ENCODE measurements at regions not wholly inside any gene's neighbourhood (a gene's known extent, or its start where the extent isn't known, plus 50 kb on each side); places are given as distances from the start of the nearest gene placed in this dataset.

DNA sequence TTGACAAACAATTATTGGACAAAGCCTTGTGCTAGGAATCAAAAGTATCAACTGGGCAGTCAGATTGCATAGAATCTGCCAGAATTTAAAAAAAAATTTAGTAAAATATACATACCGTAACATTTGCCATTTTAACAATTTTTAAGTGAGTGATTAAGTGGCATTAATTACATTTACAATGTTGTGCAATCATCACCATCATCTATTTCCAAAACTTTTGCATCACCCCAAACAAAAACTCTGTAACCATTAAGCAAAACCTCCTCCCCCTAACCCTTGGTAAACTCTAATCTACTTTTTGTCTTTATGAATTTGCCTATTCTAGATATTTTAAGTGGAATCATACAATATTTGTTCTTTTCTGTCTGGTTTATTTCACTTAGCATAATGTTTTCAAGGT, 182.8 kb downstream of the LMO4 start:
- no peak for DNase-seq

GRCh38 chr1:87512431-87512830, 183.8 kb downstream of the LMO4 start:
- no peak for DNase-seq

GRCh38 chr1:87513255-87513654, 184.6 kb downstream of the LMO4 start:
- no peak for DNase-seq

- no peak for DNase-seq
Observed at GRCh38 chr1:87513966-87514660, 185.4 kb downstream of the LMO4 start.

- no peak for DNase-seq
Observed at GRCh38 chr1:87515781-87516180, 187.1 kb downstream of the LMO4 start.

DNA sequence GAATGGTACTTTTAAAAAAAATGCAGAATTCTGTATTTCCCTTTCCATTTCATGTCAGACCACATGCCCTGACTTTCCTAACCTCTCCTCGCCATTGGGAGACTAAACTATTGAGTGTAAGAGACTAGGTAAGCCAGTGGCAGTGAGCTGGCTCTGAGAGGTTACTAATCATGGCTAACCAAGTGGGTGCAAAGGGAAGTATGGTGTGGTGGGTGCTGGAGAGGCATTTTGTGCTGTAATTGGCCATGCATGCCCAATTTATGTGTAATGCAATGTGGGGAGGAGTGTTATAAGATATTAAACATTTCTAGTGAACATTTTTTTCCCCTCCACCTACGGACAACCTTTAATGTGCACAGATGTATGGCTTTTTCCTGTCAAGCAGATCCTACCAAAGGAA, 190.1 kb downstream of the LMO4 start:
- DNase-seq, result no peak

- no peak for DNase-seq
Observed at GRCh38 chr1:87521452-87521851, 192.8 kb downstream of the LMO4 start.

- no peak for DNase-seq
Observed at GRCh38 chr1:87523466-87523865, 194.8 kb downstream of the LMO4 start.

DNA sequence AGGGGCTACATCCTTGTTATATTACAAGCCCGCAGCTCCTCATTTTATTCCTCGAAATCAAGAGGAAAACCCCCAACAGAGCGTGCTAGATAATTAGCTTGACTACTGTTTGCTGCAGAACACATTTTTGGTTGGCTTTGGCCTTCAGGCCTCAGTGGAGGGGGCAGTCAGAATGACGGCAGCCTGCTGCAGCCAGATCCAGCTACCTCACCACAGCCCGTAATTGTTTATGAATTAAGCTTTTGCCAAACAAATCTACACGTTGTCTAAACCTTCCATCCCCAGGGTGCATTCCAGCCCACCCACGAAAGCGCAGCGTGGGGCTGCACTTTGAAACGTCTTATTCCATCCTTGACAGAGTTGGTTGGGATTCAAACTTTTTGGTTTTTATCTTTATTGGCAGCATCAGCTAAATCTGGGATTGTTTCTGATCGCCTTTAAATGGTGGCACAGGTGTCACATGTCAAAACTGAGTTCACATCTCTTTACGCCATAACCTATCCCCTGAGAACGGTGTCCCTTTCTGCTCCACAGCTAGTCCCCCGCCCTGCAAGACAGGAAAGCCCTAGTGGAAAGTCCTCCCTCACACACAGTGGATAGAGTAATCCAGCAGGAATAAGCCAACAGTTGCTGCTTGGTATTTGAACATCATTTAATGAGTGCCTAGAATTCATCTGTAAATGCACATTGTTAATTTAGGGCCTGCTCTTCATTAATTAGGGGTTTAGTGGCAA, 195.5 kb downstream of the LMO4 start:
- no peak for DNase-seq

DNA sequence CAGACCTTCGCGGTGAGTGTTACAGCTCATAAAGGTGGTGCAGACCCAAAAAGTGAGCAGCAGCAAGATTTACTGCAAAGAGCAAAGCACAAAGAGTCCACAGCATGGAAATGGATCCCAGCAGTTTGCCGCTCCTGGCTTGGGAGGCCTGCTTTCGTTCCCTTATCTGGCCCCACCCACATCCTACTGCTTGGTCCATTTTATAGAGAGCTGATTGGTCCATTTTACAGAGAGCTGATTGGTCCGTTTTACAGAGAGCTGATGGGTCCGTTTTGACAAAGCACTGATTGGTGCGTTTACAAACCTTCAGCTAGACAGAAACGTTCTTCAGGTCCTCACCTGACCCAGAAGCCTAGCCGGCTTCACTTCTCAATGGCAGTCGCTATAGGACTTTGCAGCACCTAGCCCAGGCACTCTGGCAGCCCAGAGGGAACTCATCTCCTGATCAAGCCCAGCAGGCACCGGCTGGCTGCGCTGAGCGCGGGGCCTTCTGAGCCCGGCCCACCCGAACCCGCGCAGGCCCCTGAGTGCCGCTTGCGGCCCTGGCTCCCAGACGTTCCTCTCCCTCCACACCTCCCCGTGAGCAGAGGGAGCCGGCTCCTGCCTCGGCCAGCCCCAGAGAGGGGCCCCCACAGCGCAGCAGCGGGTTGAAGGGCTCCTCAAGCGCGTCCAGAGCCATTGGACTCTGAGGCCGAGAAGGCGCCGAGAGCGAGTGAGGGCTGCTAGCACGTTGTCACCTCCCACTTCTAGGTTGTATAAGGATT, 200.3 kb downstream of the LMO4 start:
- no peak for DNase-seq

GRCh38 chr1:87530042-87530807, 201.5 kb downstream of the LMO4 start:
- DNase-seq, result no peak

GRCh38 chr1:87535551-87535950, 206.9 kb downstream of the LMO4 start:
- DNase-seq, result no peak

DNA sequence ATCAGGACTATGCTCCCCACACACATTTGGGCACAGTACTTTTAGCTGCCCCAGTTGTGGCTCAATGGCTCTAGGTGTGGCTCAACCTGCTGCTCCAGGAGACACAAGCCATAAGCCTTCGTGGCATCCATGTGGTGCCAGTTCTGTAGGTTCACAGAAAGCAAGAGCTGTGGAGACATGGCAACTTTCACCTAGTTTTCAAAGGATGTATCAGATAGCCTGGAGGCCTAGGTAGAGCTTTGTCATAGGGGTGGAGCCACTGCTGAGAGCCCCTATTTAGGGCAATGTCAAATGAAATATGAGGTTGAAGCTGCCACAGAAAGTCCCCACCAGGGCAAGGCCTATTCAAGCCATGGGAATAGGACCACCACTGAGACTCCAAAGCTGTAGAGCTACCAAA, 210.5 kb downstream of the LMO4 start:
- DNase-seq, result no peak

GRCh38 chr1:87542697-87543096, 214.0 kb downstream of the LMO4 start:
- DNase-seq, result no peak

DNA sequence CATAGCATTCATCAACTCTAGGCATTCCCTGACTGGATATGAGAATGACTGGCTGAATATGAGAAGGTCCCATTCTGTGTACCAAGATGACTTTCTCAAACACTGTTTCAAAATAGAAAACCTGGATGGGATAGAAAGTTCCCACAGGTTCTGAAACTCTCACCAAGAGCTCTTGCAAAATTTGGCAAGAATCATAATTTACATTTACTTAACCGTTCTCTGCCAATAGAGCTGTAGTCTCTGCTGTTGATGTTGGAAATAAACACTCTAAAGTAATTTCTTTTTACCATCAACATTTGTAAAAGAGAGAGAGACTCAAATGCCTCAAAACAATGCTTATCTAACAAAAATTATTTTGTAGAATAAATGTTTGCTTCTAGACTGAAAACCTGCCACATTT, 221.1 kb downstream of the LMO4 start:
- DNase-seq, result no peak

DNA sequence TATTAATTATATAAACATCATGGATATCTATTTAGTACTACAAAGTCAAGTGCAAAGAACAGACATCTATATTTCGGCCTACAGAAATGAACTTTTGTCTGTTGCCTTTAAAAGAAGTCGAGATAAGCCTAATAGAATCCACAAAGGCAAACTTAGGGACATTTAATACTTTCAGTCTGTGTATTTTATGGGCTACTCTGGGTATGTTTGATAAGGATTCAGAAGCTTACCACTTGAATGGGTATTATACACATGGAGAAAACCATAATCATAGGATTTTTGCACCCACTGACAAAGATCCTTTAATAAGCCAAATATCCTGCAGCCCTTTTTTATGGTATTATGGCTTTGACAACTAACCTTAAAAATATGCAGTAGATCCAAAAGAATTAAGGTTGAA, 224.8 kb downstream of the LMO4 start:
- DNase-seq, result no peak

GRCh38 chr1:87555366-87555765, 226.7 kb downstream of the LMO4 start:
- no peak for DNase-seq

GRCh38 chr1:87556326-87556725, 227.6 kb downstream of the LMO4 start:
- DNase-seq, result no peak

- DNase-seq, result no peak
Observed at GRCh38 chr1:87558921-87559320, 230.2 kb downstream of the LMO4 start.

DNA sequence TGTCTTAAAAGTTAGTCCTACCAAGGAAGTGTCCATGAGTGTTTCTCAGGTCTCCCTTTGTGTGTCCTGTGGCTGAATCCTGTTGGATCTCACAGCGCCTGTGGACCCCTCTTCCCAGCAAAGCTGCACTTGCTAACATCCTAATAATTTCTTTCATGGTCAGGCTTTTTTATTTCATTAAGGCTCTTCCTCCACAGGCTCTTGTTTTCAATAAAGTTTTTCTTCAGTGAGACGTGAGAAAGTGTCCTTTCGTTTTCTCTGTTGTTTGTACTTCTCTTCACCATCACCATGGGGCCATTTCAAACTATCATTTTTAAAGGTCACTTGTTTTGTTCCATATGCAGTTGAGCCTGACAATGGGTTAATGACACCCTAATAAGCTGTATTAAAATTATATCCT, 231.5 kb downstream of the LMO4 start:
- no peak for DNase-seq

GRCh38 chr1:87560601-87561360, 232.1 kb downstream of the LMO4 start:
- DNase-seq, result no peak

GRCh38 chr1:87563211-87563610, 234.5 kb downstream of the LMO4 start:
- no peak for DNase-seq
